ENCODE measurements at regions not wholly inside any gene's neighbourhood (a gene's known extent, or its start where the extent isn't known, plus 50 kb on each side); places are given as distances from the start of the nearest gene placed in this dataset.

DNA sequence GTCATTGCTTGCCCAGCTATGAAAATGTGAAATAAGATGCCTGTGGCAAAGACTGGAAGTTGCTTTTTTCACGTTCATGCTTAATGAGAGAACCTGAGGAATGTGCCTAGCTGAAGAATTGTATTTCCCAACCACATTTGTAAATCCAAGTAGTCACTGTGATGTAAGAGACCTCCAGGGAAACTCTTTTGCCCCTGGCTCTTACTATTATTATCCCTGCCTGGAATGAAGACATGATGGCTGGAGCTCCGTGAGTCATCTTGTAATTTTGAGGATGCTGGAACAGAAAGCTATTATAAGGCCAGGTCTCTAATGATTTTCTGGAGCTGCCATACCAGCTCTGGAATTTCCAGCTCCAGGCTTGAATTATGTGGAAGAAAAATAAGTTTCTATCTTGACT lies 894.3 kb downstream of the DIAPH3 start:
- TF ChIP-seq, protein P1, sequence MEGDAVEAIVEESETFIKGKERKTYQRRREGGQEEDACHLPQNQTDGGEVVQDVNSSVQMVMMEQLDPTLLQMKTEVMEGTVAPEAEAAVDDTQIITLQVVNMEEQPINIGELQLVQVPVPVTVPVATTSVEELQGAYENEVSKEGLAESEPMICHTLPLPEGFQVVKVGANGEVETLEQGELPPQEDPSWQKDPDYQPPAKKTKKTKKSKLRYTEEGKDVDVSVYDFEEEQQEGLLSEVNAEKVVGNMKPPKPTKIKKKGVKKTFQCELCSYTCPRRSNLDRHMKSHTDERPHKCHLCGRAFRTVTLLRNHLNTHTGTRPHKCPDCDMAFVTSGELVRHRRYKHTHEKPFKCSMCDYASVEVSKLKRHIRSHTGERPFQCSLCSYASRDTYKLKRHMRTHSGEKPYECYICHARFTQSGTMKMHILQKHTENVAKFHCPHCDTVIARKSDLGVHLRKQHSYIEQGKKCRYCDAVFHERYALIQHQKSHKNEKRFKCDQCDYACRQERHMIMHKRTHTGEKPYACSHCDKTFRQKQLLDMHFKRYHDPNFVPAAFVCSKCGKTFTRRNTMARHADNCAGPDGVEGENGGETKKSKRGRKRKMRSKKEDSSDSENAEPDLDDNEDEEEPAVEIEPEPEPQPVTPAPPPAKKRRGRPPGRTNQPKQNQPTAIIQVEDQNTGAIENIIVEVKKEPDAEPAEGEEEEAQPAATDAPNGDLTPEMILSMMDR (IDR thresholded peaks at IDR 0.05) = no peak
- no peak for TF ChIP-seq POLR2A (IDR thresholded peaks at IDR 0.05)
